ENCODE measurements at regions not wholly inside any gene's neighbourhood (a gene's known extent, or its start where the extent isn't known, plus 50 kb on each side); places are given as distances from the start of the nearest gene placed in this dataset.

- peak; percentile 16 for DNase-seq
- H3K36me3 Mint-ChIP-seq (ENCODE audit: low read depth): no peaks in the 10 kb centered on the region
- no peak overlapping the region for H3K4me3 Mint-ChIP-seq
- peaks cover 3% of the 10 kb centered on the region for H3K4me1 Mint-ChIP-seq (ENCODE audit: low read depth)
- H3K27me3 Mint-ChIP-seq (ENCODE audit: low read depth): no peaks in the 10 kb centered on the region
- CTCF ChIA-PET: no interaction called here
- intact Hi-C loops (cut with micrococcal nuclease): no loop called here
- no peak overlapping the region for H3K27ac Mint-ChIP-seq
- H3K9me3 Mint-ChIP-seq: no peaks in the 10 kb centered on the region
These were observed 50.6 kb upstream of the YWHAQ start for GRCh38 chr2:9681427-9681817.

GRCh38 chr2:9685637-9686036, 54.8 kb upstream of the YWHAQ start:
- Mint-ChIP-seq H3K27ac (no peak overlapping the region), H3K4me3 (no peak overlapping the region), H3K36me3 (ENCODE audit: low read depth) (no peaks in the 10 kb centered on the region), H3K4me1 (ENCODE audit: low read depth) (peaks cover 3% of the 10 kb centered on the region), H3K27me3 (ENCODE audit: low read depth) (no peaks in the 10 kb centered on the region), H3K9me3 (no peaks in the 10 kb centered on the region)
- no peak for DNase-seq
- intact Hi-C loops (cut with micrococcal nuclease): no loop called here
- CTCF ChIA-PET: no interaction called here

GRCh38 chr2:9686061-9686460, 55.3 kb upstream of the YWHAQ start:
- Mint-ChIP-seq H3K9me3 (no peaks in the 10 kb centered on the region), H3K27me3 (ENCODE audit: low read depth) (no peaks in the 10 kb centered on the region), H3K4me3 (no peak overlapping the region), H3K27ac (no peak overlapping the region), H3K36me3 (ENCODE audit: low read depth) (no peaks in the 10 kb centered on the region), H3K4me1 (ENCODE audit: low read depth) (peaks cover 3% of the 10 kb centered on the region)
- no peak for DNase-seq
- CTCF ChIA-PET: no interaction called here
- intact Hi-C loops (cut with micrococcal nuclease): no loop called here

GRCh38 chr2:9690252-9690651, 59.5 kb upstream of the YWHAQ start:
- CTCF ChIA-PET: interaction anchor here (0.9 kb wide), 1 partner anchor 64 kb away, joined by 3 read pairs; no protein-coding TSS in a partner anchor
- intact Hi-C loops (cut with micrococcal nuclease): no loop called here
- no peaks in the 10 kb centered on the region for H3K4me1 Mint-ChIP-seq (ENCODE audit: low read depth)
- H3K36me3 Mint-ChIP-seq (ENCODE audit: low read depth): no peaks in the 10 kb centered on the region
- no peak for DNase-seq
- H3K4me3 Mint-ChIP-seq: no peak overlapping the region
- no peak overlapping the region for H3K27ac Mint-ChIP-seq
- no peaks in the 10 kb centered on the region for H3K27me3 Mint-ChIP-seq (ENCODE audit: low read depth)
- H3K9me3 Mint-ChIP-seq: no peaks in the 10 kb centered on the region

- Mint-ChIP-seq H3K27me3 (ENCODE audit: low read depth) (no peaks in the 10 kb centered on the region), H3K9me3 (no peaks in the 10 kb centered on the region), H3K4me1 (ENCODE audit: low read depth) (no peaks in the 10 kb centered on the region), H3K4me3 (no peak overlapping the region), H3K27ac (no peak overlapping the region), H3K36me3 (ENCODE audit: low read depth) (no peaks in the 10 kb centered on the region)
- intact Hi-C loops (cut with micrococcal nuclease): no loop called here
- CTCF ChIA-PET: interaction anchor here (0.9 kb wide), 1 partner anchor 65 kb away, joined by 3 read pairs; no protein-coding TSS in a partner anchor
- DNase-seq: no peak
These were observed 60.1 kb upstream of the YWHAQ start for GRCh38 chr2:9690716-9691498.

- Mint-ChIP-seq H3K9me3 (no peaks in the 10 kb centered on the region), H3K4me3 (no peak overlapping the region), H3K36me3 (ENCODE audit: low read depth) (no peaks in the 10 kb centered on the region), H3K27ac (no peak overlapping the region), H3K27me3 (ENCODE audit: low read depth) (no peaks in the 10 kb centered on the region), H3K4me1 (ENCODE audit: low read depth) (no peaks in the 10 kb centered on the region)
- intact Hi-C loops (cut with micrococcal nuclease): no loop called here
- CTCF ChIA-PET: no interaction called here
- no peak for DNase-seq
These were observed 61.8 kb upstream of the YWHAQ start for GRCh38 chr2:9692456-9693195.

- peak; percentile 16 for DNase-seq
- no peaks in the 10 kb centered on the region for H3K9me3 Mint-ChIP-seq
These were observed 62.3 kb upstream of the YWHAQ start for GRCh38 chr2:9693196-9693491.

GRCh38 chr2:9693646-9694045, 62.8 kb upstream of the YWHAQ start:
- Mint-ChIP-seq H3K36me3 (ENCODE audit: low read depth) (no peaks in the 10 kb centered on the region), H3K4me1 (ENCODE audit: low read depth) (peaks cover 7% of the 10 kb centered on the region), H3K4me3 (no peak overlapping the region), H3K27me3 (ENCODE audit: low read depth) (no peaks in the 10 kb centered on the region), H3K9me3 (no peaks in the 10 kb centered on the region), H3K27ac (no peak overlapping the region)
- DNase-seq: no peak
- CTCF ChIA-PET: no interaction called here
- intact Hi-C loops (cut with micrococcal nuclease): no loop called here

More at GRCh38 chr2:9693196-9693491, 62.3 kb upstream of the YWHAQ start:
- intact Hi-C loops (cut with micrococcal nuclease): no loop called here
- CTCF ChIA-PET: no interaction called here
- H3K27me3 Mint-ChIP-seq (ENCODE audit: low read depth): no peaks in the 10 kb centered on the region
- H3K4me3 Mint-ChIP-seq: no peak overlapping the region
- H3K4me1 Mint-ChIP-seq (ENCODE audit: low read depth): peaks cover 4% of the 10 kb centered on the region
- H3K27ac Mint-ChIP-seq: no peak overlapping the region
- no peaks in the 10 kb centered on the region for H3K36me3 Mint-ChIP-seq (ENCODE audit: low read depth)

- no peak for DNase-seq
- Mint-ChIP-seq H3K9me3 (no peaks in the 10 kb centered on the region), H3K4me1 (ENCODE audit: low read depth) (peaks cover 15% of the 10 kb centered on the region), H3K27ac (no peak overlapping the region), H3K36me3 (ENCODE audit: low read depth) (no peaks in the 10 kb centered on the region), H3K4me3 (no peak overlapping the region), H3K27me3 (ENCODE audit: low read depth) (no peaks in the 10 kb centered on the region)
- CTCF ChIA-PET: interaction anchor here (1.2 kb wide), 1 partner anchor 104 kb away, joined by 5 read pairs; no protein-coding TSS in a partner anchor
- intact Hi-C loops (cut with micrococcal nuclease): no loop called here
These were observed 64.0 kb upstream of the YWHAQ start for GRCh38 chr2:9694661-9695234.

- H3K27me3 Mint-ChIP-seq (ENCODE audit: low read depth): no peaks in the 10 kb centered on the region
- no peak overlapping the region for H3K27ac Mint-ChIP-seq
- intact Hi-C loops (cut with micrococcal nuclease): no loop called here
- H3K9me3 Mint-ChIP-seq: no peaks in the 10 kb centered on the region
- no peaks in the 10 kb centered on the region for H3K36me3 Mint-ChIP-seq (ENCODE audit: low read depth)
- CTCF ChIA-PET: interaction anchor here (1.2 kb wide), 1 partner anchor 103 kb away, joined by 5 read pairs; no protein-coding TSS in a partner anchor
- H3K4me1 Mint-ChIP-seq (ENCODE audit: low read depth): peaks cover 18% of the 10 kb centered on the region
- DNase-seq: no peak
- no peak overlapping the region for H3K4me3 Mint-ChIP-seq
These were observed 65.1 kb upstream of the YWHAQ start for GRCh38 chr2:9695941-9696340.

GRCh38 chr2:9696731-9697130, 65.9 kb upstream of the YWHAQ start:
- no peaks in the 10 kb centered on the region for H3K27me3 Mint-ChIP-seq (ENCODE audit: low read depth)
- no peaks in the 10 kb centered on the region for H3K36me3 Mint-ChIP-seq (ENCODE audit: low read depth)
- CTCF ChIA-PET: no interaction called here
- no peak overlapping the region for H3K4me3 Mint-ChIP-seq
- H3K4me1 Mint-ChIP-seq (ENCODE audit: low read depth): peaks cover 18% of the 10 kb centered on the region
- H3K9me3 Mint-ChIP-seq: no peaks in the 10 kb centered on the region
- intact Hi-C loops (cut with micrococcal nuclease): no loop called here
- no peak overlapping the region for H3K27ac Mint-ChIP-seq
- DNase-seq: no peak

- Mint-ChIP-seq H3K36me3 (ENCODE audit: low read depth) (no peaks in the 10 kb centered on the region), H3K4me3 (no peak overlapping the region), H3K4me1 (ENCODE audit: low read depth) (peaks cover 20% of the 10 kb centered on the region), H3K9me3 (no peaks in the 10 kb centered on the region), H3K27ac (no peak overlapping the region), H3K27me3 (ENCODE audit: low read depth) (no peaks in the 10 kb centered on the region)
- CTCF ChIA-PET: no interaction called here
- no peak for DNase-seq
- intact Hi-C loops (cut with micrococcal nuclease): no loop called here
These were observed 67.1 kb upstream of the YWHAQ start for GRCh38 chr2:9697909-9698308.

Data from activated naive CD4-positive, alpha-beta T cell treated with anti-CD3 and anti-CD28 coated beads for 36 hours (primary cell).